GM19455 (cell line): ENCODE measurements at regions not wholly inside any gene's neighbourhood (a gene's known extent, or its start where the extent isn't known, plus 50 kb on each side); places are given as distances from the start of the nearest gene placed in this dataset.
A peak's percentile ranks its signal among the peaks of the same experiment; 100 is the strongest.

Source experiments
- ATAC-seq: cut with Tn5 transposase; IDR thresholded peaks from one replicate; pipeline ENCODE4 v1.9.1; 2021; ENCODE audit not compliant: unreplicated experiment

- no peak for ATAC-seq
Measured at GRCh38 chr4:12881945-12882584, 602.1 kb downstream of the RAB28 start.

DNA sequence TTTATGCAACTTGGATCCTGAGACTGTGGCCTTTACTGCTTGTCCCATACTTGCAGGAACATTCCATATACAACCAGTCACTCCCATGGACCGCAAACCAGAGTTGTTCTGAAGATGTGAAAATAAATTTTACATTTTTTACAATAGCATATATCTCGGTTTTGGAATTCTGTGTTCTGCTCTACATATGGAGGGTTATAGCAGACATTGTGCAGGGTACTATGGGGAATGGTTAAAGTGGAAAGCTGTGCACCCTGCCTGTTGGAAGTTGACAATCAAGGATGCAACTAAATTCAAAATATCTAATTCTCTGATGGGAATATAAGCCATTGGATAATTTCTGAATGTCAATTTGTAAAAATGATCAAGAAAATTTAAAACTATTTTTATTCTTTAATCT, 603.3 kb downstream of the RAB28 start:
- ATAC-seq, result no peak

GRCh38 chr4:12879496-12879895, 604.6 kb downstream of the RAB28 start:
- ATAC-seq, result no peak

DNA sequence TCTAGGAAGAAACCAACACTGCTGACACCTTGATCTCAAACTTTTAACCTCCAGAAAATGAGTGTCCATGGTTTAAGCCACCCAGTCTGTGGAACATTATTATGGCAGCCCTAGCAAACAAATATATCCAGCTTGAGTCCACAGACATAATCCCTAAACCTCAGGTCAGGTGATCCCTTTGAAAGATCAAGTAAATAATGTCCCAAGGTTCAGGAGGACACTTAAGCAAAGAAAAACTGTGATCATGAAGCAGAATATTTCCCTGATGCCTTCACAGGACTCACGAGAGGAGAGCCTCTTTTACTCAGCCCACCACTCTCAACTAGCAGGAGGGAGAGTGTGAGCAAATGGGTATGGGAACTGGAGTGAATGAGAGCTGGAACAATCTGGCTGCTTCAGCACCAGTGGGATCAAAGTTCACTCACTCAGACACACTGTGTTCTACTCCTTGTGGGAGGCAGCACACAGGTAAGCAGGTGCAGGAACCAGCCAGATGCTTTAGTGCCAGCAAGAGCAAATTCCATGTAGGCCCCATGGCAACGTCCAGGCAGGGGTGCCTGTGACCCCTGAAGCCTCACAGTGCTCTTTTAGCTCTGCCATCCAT, 608.4 kb downstream of the RAB28 start:
- ATAC-seq, result no peak

DNA sequence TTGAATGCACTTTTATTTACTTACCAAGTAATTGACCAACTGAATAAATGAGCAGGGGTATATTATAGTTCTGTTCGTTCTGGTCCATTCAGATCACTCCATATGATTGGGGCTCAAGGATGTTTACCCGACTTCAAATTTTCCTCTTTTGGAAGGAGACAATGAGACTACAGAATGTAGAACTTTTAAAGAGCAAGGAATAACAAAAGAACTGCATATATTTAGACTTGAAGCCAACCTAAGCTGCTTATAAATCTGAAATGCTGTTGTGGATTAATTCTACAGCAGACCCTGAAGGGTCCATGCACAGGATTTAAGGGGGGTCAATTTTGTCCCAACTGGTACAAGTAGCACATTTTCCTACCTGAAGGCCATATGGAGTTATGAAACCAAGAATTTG, 610.8 kb downstream of the RAB28 start:
- ATAC-seq, result no peak

DNA sequence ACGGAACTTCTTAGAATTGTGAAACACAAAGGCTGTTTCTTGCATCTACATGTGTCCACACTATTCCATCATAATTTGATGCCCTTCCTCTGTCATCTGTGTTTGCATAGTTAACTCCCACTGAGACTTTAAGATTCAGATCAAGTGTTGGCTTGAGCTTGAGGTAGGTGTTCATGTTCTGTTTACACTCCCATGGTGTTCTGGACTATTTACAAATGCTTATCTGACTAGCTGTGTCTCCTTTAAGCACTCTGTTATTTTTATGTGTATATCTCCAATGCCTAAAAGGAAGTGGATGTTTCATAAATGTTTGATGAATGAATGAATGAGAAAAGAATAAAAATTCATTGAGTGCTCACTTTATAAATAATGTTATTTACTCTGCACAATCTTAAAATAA, 622.7 kb downstream of the RAB28 start:
- ATAC-seq, result no peak

GRCh38 chr4:12852338-12853307, 631.5 kb downstream of the RAB28 start:
- peak; percentile 53 for ATAC-seq

- no peak for ATAC-seq
Measured at GRCh38 chr4:12846368-12846767, 637.8 kb downstream of the RAB28 start.

DNA sequence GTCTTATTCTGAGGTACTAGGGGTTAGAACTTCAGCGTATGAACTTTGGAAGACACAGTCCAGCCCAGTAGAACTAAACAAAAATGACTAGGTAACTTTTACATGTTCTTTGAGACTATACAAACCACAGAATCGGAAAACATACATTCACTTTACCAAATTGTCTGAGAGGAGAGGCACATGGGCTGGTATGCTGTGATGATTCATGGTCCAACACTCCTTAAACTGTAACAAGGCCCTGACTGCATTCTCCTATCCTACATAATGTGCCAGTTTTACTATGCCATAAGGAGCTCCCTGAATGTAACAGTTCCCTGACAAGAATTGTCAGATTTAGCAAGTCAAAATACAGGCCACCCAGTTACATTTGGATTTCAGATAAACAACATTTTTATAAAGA, 640.0 kb downstream of the RAB28 start:
- no peak for ATAC-seq

DNA sequence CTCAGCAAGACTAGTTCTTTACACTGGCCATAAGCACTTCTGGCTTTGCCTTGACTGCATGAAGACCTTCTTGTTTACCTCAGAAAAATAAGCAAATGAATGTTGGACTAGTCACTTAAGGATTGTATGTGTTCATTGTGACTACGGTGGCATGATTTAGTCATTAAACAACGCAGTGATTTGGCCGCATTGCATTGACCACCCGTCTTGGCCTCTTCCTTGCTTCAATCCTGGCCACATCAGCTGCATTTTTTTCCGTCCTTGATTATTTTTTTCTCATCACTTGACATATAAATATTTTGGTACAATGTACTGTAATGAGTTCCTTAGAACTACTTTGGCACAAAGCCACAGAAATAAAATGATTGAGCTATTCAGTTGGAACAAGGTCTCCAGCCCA, 656.2 kb downstream of the RAB28 start:
- ATAC-seq, result no peak

GRCh38 chr4:12791536-12791935, 692.6 kb downstream of the RAB28 start:
- ATAC-seq, result no peak

DNA sequence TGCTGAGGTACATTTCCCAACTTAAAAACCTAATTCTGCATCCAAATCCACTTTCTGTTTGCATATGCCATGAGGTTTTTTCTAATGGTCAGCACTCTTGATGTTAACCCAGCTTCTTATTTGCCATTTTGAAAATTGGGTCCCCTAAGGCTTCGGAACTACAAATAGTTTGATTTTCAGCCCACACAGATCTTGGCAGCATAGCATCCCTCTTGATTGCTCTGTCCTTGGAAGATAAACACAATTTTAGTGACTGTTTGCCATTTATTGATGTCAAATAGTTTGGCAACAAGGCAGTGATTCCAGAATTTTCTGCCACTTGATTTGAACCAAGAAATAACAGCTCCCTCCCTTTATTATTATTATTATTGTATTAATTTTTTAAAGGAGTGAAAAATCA, 696.9 kb downstream of the RAB28 start:
- ATAC-seq, result no peak

GRCh38 chr4:12778706-12779105, 705.4 kb downstream of the RAB28 start:
- no peak for ATAC-seq

GRCh38 chr4:12778191-12778590, 705.9 kb downstream of the RAB28 start:
- ATAC-seq, result no peak

DNA sequence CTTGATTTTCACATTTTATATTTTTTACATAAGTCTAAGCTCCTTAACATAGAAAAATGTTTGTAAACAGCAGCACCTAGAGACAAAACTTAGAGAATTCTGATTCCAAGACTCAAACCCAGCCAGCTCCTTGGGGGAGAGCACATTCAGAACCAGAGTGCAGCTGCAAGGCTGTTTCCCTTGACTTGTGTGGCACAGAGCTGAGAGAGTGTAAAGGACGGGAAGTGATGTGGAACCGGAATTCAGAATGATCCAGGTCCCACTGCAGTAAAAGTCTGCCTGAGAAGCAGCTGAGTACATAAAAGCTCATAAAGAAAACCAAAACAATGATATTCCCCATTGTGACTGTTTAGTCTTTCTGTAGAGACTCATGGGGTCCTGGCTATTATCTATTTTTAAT, 713.8 kb downstream of the RAB28 start:
- ATAC-seq, result no peak

GRCh38 chr4:12761694-12762093, 722.4 kb downstream of the RAB28 start:
- no peak for ATAC-seq

DNA sequence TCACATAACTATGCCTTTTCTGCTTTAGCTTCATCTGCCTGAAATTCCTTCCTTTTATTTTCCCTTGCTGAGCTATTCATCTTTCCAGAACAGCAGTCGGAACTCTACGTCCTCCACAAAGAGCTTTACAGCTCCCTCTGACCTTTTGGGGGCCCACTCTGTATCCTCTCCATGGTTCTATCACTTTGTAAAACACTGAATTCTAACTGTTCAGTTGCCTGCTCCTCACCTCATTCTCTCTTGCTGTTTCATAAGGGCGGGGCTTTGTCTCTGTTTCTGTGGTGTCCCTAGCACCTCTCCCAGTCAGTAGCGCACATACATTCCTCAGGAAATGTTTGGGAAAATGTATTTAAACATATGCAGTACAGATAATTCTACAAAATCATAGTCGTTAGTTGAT, 737.0 kb downstream of the RAB28 start:
- no peak for ATAC-seq

GRCh38 chr4:12746221-12746620, 737.9 kb downstream of the RAB28 start:
- ATAC-seq, result no peak

- no peak for ATAC-seq
Measured at GRCh38 chr4:12734586-12734985, 749.6 kb downstream of the RAB28 start.

- no peak for ATAC-seq
Measured at GRCh38 chr4:12729384-12729783, 754.8 kb downstream of the RAB28 start.

- ATAC-seq, result no peak
Measured at GRCh38 chr4:12724510-12724909, 759.6 kb downstream of the RAB28 start.

DNA sequence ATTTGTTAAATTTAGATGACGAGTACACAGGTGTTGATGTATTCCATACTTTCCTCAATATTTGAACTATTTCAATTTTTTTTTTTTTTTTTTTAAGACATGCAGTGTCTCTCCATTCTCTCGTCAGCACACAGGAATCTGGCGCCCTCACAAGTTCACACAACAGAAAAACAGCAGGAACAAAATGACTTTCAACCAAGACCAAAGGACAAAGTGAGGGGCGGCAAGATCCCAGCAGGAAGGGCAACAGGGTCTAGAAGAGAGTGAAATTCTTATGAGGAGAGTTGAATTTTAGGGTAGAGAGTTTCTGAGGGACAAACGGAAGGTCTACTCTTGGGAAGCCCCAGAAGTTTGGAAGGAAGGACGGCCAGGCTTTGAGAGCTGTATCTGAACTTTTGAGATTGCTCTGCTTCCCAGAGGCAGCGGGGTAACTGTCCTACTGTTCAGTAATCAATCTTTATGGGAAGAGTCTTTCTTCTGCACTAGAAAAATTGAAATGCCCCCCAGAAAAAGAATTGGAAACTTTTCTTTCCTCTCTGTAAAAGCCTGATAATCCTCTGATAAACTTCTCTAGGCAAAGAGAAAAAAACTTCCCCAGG, 760.2 kb downstream of the RAB28 start:
- ATAC-seq, result no peak
